Astrocyte of the spinal cord (primary cell): ENCODE measurements at regions not wholly inside any gene's neighbourhood (a gene's known extent, or its start where the extent isn't known, plus 50 kb on each side); places are given as distances from the start of the nearest gene placed in this dataset.
A peak's percentile ranks its signal among the peaks of the same experiment; 100 is the strongest.

Experiments
- DNase-seq: peaks from one replicate; pipeline ENCODE4 v3.0.0; 2011; ENCODE audit warnings: low read depth, low spot score
- H3K4me3 ChIP-seq: 2 replicates; pipeline ENCODE4 v1.5.1; 2011; ENCODE audit warnings: low read depth, mild to moderate bottlenecking, low read length, moderate library complexity
- in situ Hi-C: cut with HindIII; loops from 2 replicates; pipeline ENCODE4 v1.10.0; 2017; ENCODE audit warnings: low sequenced_read_pairs
- TF ChIP-seq, protein P1 (sequence below): IDR thresholded peaks from 2 replicates; pipeline ENCODE4 v1.5.1; 2012; ENCODE audit warnings: low read depth, mild to moderate bottlenecking, low read length, inconsistent platforms

DNA sequence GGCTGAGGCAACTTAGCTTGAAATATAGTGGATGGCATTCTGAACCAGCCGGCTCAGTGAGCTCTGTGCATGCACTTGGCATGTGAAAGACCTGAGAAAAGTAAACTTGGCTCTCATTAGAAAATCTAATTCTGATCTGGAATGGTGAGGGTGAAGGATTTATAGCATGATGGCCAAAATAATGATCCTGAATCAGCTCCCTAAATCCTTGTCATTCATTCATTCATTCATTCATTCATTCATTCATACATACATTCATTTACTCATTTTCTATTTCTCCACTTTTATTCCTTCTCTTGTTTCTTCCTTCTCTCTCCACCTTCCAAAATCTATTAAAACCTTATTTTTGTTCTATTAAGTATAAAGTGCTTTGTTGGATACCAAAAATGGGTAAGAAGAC is 681.1 kb downstream of the DHX35 start:
- TF ChIP-seq, protein P1, sequence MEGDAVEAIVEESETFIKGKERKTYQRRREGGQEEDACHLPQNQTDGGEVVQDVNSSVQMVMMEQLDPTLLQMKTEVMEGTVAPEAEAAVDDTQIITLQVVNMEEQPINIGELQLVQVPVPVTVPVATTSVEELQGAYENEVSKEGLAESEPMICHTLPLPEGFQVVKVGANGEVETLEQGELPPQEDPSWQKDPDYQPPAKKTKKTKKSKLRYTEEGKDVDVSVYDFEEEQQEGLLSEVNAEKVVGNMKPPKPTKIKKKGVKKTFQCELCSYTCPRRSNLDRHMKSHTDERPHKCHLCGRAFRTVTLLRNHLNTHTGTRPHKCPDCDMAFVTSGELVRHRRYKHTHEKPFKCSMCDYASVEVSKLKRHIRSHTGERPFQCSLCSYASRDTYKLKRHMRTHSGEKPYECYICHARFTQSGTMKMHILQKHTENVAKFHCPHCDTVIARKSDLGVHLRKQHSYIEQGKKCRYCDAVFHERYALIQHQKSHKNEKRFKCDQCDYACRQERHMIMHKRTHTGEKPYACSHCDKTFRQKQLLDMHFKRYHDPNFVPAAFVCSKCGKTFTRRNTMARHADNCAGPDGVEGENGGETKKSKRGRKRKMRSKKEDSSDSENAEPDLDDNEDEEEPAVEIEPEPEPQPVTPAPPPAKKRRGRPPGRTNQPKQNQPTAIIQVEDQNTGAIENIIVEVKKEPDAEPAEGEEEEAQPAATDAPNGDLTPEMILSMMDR, result no peak
- in situ Hi-C loops, result no loop called here
- no peak for DNase-seq

DNA sequence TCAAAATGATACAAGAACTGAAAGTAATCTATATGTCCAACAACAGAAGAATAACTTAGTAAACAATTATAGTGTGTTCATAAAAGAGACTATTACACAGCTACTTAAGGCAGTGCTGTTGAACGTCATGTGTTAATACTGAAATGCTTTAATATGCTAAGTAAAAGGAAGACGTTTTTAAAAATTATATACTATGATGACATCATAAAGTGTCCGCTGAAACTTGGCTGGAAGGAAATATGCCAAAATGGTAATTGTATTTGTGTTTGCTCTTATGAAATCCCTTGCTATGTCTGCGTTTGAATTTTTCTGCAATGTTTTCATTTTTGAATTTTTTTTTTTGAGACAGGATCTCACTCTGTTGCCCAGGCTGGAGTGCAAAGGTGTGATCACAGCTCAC is 679.3 kb downstream of the DHX35 start:
- no peak for DNase-seq
- no peak overlapping the region for H3K4me3 ChIP-seq
- TF ChIP-seq, protein P1, result no peak
- in situ Hi-C loops, result no loop called here

More for the DNA sequence above, 681.1 kb downstream of the DHX35 start:
- no peak overlapping the region for H3K4me3 ChIP-seq

DNA sequence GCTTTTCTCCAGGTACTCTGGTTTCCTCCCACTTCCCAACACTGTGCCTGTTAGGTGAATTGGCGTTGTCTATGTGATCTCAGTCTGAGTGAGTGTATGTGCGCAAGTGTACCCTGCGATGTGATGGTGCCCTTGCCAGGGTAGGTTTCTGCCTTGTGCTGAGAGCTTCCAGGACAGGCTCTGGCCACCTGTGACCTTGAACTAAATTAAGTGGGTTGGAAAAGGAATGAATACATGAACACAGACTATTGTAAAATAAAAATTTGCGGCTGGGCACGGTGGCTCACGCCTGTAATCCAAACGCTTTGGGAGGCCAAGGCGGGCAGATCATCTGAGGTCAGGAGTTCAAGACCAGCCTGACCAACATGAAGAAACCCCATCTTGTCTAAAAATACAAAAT is 678.0 kb downstream of the DHX35 start:
- in situ Hi-C loops, result no loop called here
- TF ChIP-seq, protein P1, result no peak
- H3K4me3 ChIP-seq, result no peak overlapping the region
- DNase-seq, result no peak

DNA sequence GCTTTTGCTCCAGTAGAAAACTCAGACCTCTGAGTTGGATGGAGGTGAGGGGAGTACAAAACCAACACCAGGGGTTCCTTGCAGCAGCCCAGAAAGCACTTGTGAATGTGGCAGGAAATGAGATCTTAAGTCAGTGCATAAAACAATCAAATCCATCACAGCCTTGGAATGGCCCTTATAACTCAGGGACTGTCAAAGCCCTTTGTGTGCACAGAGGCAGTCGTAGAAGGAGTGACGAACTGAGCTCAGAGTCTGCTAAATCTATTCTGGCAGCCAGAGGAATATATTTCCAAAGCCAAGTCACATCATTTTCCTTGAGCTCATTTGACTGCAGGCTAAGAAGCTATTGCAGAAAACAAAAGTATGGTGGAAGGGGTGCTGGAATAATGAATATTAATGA is 676.6 kb downstream of the DHX35 start:
- TF ChIP-seq, protein P1, result no peak
- DNase-seq, result peak; percentile 6
- in situ Hi-C loops, result no loop called here
- no peak overlapping the region for H3K4me3 ChIP-seq

DNA sequence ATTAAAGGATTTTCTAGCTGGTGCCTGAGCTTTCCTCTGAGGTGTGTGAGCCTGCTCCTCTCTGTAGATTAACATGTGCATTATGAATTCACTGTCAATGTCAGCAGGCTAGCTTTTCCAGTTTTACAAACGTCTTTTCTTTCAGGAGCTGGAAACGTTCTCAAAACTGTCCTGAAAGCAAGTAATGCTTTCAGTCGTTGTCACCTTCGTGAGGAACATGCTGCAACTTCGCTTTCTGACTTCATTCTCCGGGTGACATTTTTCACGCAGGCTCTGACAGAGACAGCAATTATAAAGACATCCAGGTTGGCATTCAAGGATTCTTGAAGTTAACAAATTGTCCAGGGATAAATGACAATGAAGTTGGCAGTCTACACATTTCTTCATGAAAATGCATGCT is 671.5 kb downstream of the DHX35 start:
- H3K4me3 ChIP-seq, result no peak overlapping the region
- no peak for DNase-seq
- in situ Hi-C loops, result no loop called here
- TF ChIP-seq, protein P1, result no peak

DNA sequence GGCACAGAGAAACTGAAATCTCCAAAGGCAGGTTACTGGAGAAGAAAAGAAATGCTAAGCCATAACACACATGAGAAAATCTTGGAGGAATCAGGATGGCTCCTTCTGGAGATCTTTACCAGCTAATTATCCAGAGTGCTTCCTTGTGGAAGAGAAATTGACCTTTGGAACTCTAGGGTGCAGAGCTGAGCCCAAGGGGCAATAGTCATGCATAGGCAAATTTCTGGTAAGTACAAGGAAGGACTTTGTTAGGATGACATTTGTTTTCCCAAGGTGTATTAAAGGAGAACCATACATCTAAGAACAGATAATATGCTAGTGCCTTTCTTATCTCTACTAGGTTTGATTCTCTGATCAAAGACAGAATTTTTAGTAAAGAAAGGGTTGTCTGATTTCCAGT is 670.6 kb downstream of the DHX35 start:
- DNase-seq, result no peak
- H3K4me3 ChIP-seq, result no peak overlapping the region
- in situ Hi-C loops, result no loop called here
- TF ChIP-seq, protein P1, result no peak

DNA sequence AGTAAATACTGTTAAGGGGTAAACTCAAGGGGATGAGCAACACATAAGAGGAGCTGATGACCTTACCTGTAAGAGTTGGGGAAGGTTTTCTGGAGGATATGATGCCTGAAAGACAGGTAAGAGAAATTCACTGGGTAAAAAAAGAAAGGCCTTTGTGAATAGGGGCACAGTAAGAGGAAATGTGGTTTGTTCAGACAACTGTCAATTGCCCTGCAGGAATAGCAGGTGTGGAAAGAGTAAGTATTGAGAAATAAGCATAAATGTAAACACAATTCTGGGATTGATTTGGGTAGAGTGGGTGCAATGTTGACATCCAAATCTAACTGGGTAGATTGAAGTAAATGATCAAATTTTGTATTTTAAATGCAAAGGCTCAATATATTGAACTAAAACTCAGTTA is 670.0 kb downstream of the DHX35 start:
- no peak for DNase-seq
- TF ChIP-seq, protein P1, result no peak
- no peak overlapping the region for H3K4me3 ChIP-seq
- in situ Hi-C loops, result no loop called here
